ENCODE measurements at regions not wholly inside any gene's neighbourhood (a gene's known extent, or its start where the extent isn't known, plus 50 kb on each side); places are given as distances from the start of the nearest gene placed in this dataset.

- TF ChIP-seq CTCF (conservative IDR thresholded peaks at IDR 0.05; ENCODE audit: low read depth, low read length) (no peak), EZH2 (IDR thresholded peaks at IDR 0.05; ENCODE audit: borderline replicate concordance, low read depth, low read length, poor library complexity, severe bottlenecking) (no peak)
These were observed 189.8 kb upstream of the PITRM1 start for GRCh38 chr10:3362394-3362793.

Measured in A673 (cell line).